ENCODE measurements at regions not wholly inside any gene's neighbourhood (a gene's known extent, or its start where the extent isn't known, plus 50 kb on each side); places are given as distances from the start of the nearest gene placed in this dataset.

DNA sequence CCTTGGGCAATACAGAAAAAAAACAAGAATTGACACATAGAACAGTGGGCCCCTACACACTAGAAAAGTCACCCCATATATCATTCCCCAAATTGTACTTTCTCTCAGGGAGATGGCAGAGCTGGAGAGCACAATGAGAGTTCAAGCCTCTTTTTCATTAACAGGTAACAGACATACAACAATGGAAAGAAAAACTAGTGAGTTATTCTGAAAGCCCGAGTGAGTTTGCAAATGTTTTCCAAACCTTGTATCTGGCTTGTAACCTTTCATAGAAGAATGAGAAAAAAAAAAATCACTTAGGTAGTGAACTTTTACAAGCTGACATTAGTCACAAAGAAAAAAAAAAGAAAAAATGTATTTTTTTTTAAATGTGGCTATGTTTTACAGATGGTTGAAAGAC is 349.6 kb downstream of the RPS4Y2 start:
- no peak for TF ChIP-seq POLR2A (IDR thresholded peaks at IDR 0.05)
- TF ChIP-seq, protein P1, sequence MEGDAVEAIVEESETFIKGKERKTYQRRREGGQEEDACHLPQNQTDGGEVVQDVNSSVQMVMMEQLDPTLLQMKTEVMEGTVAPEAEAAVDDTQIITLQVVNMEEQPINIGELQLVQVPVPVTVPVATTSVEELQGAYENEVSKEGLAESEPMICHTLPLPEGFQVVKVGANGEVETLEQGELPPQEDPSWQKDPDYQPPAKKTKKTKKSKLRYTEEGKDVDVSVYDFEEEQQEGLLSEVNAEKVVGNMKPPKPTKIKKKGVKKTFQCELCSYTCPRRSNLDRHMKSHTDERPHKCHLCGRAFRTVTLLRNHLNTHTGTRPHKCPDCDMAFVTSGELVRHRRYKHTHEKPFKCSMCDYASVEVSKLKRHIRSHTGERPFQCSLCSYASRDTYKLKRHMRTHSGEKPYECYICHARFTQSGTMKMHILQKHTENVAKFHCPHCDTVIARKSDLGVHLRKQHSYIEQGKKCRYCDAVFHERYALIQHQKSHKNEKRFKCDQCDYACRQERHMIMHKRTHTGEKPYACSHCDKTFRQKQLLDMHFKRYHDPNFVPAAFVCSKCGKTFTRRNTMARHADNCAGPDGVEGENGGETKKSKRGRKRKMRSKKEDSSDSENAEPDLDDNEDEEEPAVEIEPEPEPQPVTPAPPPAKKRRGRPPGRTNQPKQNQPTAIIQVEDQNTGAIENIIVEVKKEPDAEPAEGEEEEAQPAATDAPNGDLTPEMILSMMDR (IDR thresholded peaks at IDR 0.05) = no peak
- H3K27ac ChIP-seq = no peak overlapping the region
- intact Hi-C loops (cut with DNase I) = no loop called here
- H3K4me3 ChIP-seq = no peak overlapping the region
- DNase-seq (no peak), ATAC-seq (no peak)
- H3K4me1 ChIP-seq = no peaks in the 10 kb centered on the region
- H3K36me3 ChIP-seq (replicated peaks in 1 of 2; ENCODE audit: insufficient read depth in 1 of 2, low read depth in 2 of 2) = no peaks in the 10 kb centered on the region
- no peaks in the 10 kb centered on the region for H3K27me3 ChIP-seq
- H3K9me3 ChIP-seq = no peaks in the 10 kb centered on the region
- 55 to 62% methylated on average over 1 of the region's 1 CpG for WGBS, 2 donors

DNA sequence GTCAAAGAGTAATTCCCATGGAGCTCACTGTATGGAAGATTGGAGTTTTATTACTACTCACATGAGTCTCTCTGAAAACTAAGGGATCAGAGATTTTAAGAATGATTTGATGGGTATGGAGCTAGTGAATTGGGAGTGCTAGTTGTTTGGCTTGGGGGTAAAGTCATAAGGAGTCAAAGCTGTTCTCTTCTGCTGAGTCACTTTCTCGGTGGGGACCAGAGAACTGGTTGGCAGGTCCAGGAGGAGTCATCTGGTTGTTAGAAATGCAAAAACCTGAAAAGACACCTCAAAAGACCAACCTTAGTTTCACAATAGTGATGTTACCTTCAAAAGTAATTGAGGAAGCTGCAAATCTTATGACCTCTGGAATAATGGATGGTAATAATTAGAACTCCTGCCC is 355.4 kb downstream of the RPS4Y2 start:
- H3K27me3 ChIP-seq = no peaks in the 10 kb centered on the region
- H3K27ac ChIP-seq = no peak overlapping the region
- no peak for ATAC-seq
- intact Hi-C loops (cut with DNase I) = no loop called here
- no peaks in the 10 kb centered on the region for H3K4me1 ChIP-seq
- H3K9me3 ChIP-seq = no peaks in the 10 kb centered on the region
- TF ChIP-seq, protein P1 (IDR thresholded peaks at IDR 0.05) = no peak
- no peak for TF ChIP-seq POLR2A (IDR thresholded peaks at IDR 0.05)
- WGBS, 2 donors = 38 to 57% methylated on average over 1 of the region's 1 CpG
- no peak for DNase-seq
- H3K4me3 ChIP-seq = no peak overlapping the region
- no peaks in the 10 kb centered on the region for H3K36me3 ChIP-seq (replicated peaks in 1 of 2; ENCODE audit: insufficient read depth in 1 of 2, low read depth in 2 of 2)

DNA sequence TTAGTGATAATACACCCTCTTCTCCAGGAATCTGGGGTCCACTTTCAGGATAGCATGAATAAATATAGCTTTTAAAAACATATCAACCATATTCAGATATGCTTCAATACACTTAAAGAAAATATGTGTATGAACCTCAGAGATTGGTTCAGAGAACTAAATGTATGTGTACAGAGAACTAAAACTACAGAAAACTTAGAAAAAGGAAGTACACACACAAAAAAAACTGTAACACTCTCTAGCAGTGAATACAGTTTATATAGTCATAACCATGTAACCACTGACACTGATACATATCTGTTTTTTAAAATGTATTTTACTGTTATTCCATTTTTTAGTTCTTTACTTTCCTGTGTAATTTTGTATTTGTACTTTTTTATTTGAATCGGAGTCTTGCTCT is 365.2 kb downstream of the RPS4Y2 start:
- H3K36me3 ChIP-seq (replicated peaks in 1 of 2; ENCODE audit: insufficient read depth in 1 of 2, low read depth in 2 of 2) = no peaks in the 10 kb centered on the region
- no peaks in the 10 kb centered on the region for H3K4me1 ChIP-seq
- H3K27ac ChIP-seq = no peak overlapping the region
- H3K9me3 ChIP-seq = no peaks in the 10 kb centered on the region
- intact Hi-C loops (cut with DNase I) = no loop called here
- no peak overlapping the region for H3K4me3 ChIP-seq
- no peak for TF ChIP-seq POLR2A (IDR thresholded peaks at IDR 0.05)
- TF ChIP-seq, protein P1 (IDR thresholded peaks at IDR 0.05) = no peak
- no peak for ATAC-seq
- no peak for DNase-seq
- no peaks in the 10 kb centered on the region for H3K27me3 ChIP-seq
- 70 to 81% methylated on average over 1 of the region's 1 CpG for WGBS, 2 donors

- TF ChIP-seq, protein P1 (IDR thresholded peaks at IDR 0.05) = no peak
- TF ChIP-seq POLR2A (IDR thresholded peaks at IDR 0.05) = no peak
- Histone ChIP-seq H3K36me3 (replicated peaks in 1 of 2; ENCODE audit: insufficient read depth in 1 of 2, low read depth in 2 of 2) (no peaks in the 10 kb centered on the region), H3K9me3 (no peaks in the 10 kb centered on the region), H3K4me3 (no peak overlapping the region), H3K27ac (no peak overlapping the region), H3K4me1 (no peaks in the 10 kb centered on the region), H3K27me3 (no peaks in the 10 kb centered on the region)
- WGBS, 2 donors = 71 to 86% methylated on average over 1 of the region's 1 CpG
- intact Hi-C loops (cut with DNase I) = no loop called here
- no peak for ATAC-seq
- DNase-seq = no peak
Measured at GRCh38 chrY:21135591-21135990, 375.5 kb upstream of the RBMY1B start.

DNA sequence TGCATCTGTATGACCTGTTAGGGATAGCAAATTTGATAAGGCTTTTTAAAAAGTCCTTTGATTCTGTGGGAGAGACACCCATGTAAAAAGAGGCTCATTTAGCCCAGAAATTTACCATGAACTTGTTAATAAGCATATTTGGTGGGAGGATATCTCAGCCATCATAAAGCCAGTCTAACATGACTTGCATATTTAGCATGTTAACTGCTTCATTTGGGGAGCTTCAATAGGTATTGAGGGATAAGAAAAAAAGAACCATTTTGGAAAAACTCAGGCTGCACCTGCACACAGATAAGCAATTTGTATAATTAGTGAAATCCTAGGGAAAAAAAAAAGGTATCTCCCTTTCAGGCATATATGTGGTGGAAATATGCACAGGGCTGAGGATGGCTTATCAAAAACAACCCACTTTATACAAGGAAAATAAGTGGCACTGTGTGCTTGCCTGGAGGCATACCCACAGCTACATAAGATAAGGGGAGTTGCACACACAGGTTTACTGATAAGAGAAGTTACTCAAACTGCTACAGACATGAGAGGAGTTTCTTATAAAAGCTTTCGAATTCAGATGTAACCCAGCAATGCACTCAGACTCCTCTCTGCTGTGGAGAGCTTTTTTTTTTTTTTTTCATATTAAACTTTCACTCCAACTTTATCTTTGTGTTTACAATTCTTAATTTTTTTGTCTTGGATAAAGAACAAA is 372.9 kb upstream of the RBMY1B start:
- Histone ChIP-seq H3K27me3 (no peaks in the 10 kb centered on the region), H3K9me3 (no peaks in the 10 kb centered on the region), H3K36me3 (replicated peaks in 1 of 2; ENCODE audit: insufficient read depth in 1 of 2, low read depth in 2 of 2) (no peaks in the 10 kb centered on the region), H3K27ac (no peak overlapping the region), H3K4me3 (no peak overlapping the region), H3K4me1 (no peaks in the 10 kb centered on the region)
- ATAC-seq = no peak
- TF ChIP-seq, protein P1 (IDR thresholded peaks at IDR 0.05) = no peak
- TF ChIP-seq POLR2A (IDR thresholded peaks at IDR 0.05) = no peak
- WGBS, 2 donors = 25 to 30% methylated on average over 1 of the region's 1 CpG
- no peak for DNase-seq
- intact Hi-C loops (cut with DNase I) = no loop called here
